ENCODE measurements at regions not wholly inside any gene's neighbourhood (a gene's known extent, or its start where the extent isn't known, plus 50 kb on each side); places are given as distances from the start of the nearest gene placed in this dataset.

- TF ChIP-seq RAD21 (conservative IDR thresholded peaks at IDR 0.05) (no peak), CTCF (IDR thresholded peaks at IDR 0.05; ENCODE audit: poor library complexity, severe bottlenecking) (no peak), REST (IDR thresholded peaks at IDR 0.05; ENCODE audit: borderline replicate concordance) (no peak)
Measured at GRCh38 chr13:83816081-83816480, 66.2 kb downstream of the SLITRK1 start.
